GM18511 (cell line): ENCODE measurements at regions not wholly inside any gene's neighbourhood (a gene's known extent, or its start where the extent isn't known, plus 50 kb on each side); places are given as distances from the start of the nearest gene placed in this dataset.
"Not testable (repeated sequence)": the region's sequence is repeated elsewhere in the genome, so short reads cannot be mapped to it uniquely, and the experiment has no call there.

Source experiments
- ATAC-seq: cut with Tn5 transposase; IDR thresholded peaks from one replicate; pipeline ENCODE4 v1.9.1; 2021; ENCODE audit warnings: mild to moderate bottlenecking, moderate library complexity; ENCODE audit not compliant: unreplicated experiment

GRCh38 chr5:79924936-79925893 is 65.8 kb downstream of the MTX3 start:
- ATAC-seq, result no peak

DNA sequence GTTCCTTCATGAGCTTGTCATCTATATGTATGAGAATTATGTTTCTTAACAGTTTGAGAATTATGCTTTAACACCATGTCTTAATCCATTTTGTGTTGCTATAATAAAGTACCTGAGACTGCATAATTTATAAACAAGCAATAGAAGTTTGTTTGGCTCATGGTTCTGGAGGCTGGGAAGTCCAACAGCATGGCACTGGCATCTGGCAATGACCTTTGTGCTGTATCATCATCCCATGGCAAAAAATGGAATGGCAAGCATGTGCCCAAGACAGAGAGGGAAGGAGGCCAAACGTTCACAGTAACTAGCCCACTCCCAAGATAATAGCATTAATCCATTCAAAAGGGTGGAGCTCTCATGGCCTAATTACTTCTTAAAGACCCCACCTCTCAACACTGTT is 67.6 kb downstream of the MTX3 start:
- no peak for ATAC-seq

DNA sequence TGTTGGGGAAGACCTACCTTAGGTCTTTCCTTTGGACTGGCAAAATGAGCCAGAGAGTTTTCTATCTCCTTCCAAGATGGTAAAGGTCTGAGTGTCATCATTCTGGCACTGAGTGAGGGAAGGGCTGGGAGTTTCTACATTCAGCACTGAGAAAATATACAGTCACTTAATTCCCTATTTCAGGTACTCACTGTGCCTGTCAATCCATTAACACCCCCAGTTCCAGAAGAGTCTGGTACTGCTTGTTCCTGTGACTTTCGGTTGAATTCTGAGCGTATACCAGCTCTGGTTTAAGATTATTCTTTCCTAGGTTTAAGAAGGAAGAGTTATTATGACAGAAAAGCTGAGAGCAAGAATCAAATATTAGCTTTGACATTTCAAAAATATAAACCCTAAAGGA is 68.4 kb downstream of the MTX3 start:
- ATAC-seq, result no peak

DNA sequence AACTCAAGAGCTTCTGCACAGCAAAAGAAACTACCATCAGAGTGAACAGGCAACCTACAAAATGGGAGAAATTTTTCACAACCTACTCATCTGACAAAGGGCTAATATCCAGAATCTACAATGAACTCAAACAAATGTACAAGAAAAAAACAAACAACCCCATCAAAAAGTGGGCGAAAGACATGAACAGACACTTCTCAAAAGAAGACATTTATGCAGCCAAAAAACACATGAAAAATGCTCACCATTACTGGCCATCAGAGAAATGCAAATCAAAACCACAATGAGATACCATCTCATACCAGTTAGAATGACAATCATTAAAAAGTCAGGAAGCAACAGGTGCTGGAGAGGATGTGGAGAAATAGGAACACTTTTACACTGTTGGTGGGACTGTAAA is 83.6 kb downstream of the MTX3 start:
- ATAC-seq, result not testable (repeated sequence)

- not testable (repeated sequence) for ATAC-seq
Observed at GRCh38 chr5:79902571-79902970, 88.5 kb downstream of the MTX3 start.

DNA sequence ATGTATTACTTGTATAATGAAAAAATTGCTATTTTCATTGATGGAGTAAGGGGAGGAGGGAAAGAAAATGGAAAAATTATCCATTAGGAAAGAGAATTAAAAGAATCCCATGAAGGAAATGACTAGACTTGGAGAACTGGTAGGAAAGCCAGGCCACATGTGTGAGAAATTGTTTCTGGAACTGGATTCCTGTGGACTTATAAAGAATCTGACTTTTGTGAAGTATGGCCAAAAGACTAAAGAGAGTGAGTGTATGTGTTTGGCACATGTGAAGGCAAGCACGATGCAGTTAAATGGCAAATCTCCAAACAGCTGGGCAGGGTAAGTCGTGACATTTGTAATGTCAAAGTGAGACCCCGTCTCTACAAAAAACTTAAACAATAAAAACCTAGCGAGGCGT is 89.4 kb downstream of the MTX3 start:
- ATAC-seq, result no peak

DNA sequence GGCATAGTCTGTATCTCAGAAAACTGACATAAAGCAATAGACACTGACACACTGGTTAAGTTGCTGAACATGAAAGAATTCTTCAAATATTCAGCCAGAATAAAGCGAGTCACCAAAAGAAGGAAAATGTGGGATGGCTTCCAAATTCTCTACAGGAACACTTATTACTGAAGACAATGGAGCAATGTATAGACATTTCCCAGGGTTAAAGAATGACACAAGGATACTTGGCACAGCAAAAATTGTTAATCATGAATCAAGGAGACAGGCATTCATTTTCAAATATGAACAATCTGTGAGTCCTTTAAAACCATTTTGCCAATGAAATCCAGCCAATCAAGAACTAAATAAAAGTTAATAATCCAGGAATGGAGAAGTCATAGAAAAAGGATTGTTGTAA is 92.5 kb downstream of the MTX3 start:
- no peak for ATAC-seq

GRCh38 chr5:79893976-79894375 is 97.1 kb downstream of the MTX3 start:
- ATAC-seq, result no peak

- ATAC-seq, result no peak
Observed at GRCh38 chr5:79893485-79893884, 97.6 kb downstream of the MTX3 start.

DNA sequence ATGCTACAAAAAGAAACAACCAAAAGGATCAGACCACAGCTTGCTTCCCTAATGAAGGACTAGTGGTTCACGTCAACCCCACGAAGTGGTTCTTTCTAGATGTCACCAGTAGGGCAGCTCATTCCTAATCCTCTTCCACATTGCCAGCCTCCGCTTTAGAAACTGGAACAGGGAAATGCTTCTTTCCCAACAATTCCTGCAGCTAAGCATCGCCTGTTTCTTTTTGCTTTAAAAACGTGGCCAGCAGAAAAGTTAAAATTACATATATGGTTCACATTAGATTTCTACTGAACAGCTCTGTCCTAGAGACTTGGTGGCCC is 100.2 kb downstream of the MTX3 start:
- ATAC-seq, result no peak

DNA sequence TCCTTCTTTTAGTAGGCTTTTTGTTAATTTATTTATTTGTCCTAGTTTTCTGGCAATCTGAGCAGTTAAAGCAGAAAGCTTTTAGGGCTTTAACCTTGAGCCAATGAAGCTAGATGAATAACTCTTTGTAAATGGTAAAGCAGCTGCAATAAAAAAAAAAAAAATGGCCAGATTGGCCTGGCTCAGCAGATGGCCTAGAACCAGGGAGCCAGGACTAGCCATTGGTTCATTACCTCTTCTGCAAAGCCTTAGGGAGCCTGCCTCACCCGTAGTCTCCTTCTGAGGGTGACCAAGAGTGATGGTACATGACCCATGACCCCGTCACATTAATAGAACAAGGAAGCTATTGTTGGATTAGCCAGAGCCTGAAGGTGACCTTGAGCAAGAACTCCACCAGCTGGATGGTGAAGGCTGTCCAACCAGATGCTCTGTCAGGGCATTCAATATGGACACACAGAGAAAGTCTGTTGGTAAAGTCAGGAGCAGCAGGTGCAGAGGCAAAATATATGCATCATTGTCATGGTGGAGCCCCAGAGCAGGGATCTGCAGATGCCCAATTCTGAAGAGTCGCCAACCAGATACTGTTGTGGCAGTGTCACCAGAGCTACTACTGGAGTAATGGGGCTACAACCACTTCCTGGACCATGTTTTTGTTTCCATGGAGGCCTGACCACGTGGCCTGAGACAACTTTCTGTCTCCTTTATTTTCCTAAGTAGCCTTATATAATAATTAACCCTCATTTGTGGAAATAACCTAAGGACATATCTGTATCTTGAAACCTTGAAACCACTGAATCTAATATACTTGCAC is 100.7 kb downstream of the MTX3 start:
- no peak for ATAC-seq

DNA sequence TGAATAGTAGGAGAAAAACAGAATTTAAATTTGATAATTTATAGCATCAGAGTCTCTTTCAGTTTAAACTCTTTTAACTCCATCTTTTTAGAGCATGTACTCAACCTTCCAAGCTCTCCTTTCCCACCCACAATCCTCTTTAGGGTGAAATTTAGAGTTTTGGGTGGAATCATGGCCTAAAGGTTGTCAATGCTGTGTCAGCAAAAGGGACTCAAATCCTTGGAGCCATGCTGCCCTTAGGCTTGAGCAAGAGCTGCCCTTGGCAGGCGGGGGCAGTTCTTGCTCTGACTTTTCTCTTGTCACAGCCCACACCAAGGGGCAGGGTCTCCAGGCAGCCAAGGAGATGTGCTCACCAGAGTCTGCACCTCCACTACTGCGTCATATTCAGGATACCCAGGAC is 102.4 kb downstream of the MTX3 start:
- ATAC-seq, result no peak

GRCh38 chr5:79886925-79887655 is 104.0 kb downstream of the MTX3 start:
- ATAC-seq, result no peak

DNA sequence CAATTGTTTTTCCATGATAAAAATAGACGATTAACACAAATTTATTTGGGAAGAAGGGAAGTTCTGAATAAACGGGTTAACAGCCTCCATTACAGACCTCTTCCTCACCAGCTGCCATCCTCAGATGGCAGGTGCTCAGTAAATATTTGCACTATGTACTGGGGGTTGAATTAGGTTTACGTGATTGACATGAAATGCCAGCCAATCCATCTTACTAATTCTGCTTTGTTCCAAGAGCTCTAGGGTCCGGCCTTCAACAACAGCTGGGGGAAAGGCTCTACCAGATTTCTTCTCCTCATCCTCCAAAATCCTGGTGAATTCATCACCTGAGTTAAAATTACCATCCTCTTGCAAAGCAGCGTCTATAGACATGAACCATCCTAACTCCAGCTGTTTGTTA is 104.6 kb downstream of the MTX3 start:
- no peak for ATAC-seq

GRCh38 chr5:79879880-79880279 is 111.2 kb downstream of the MTX3 start:
- not testable (repeated sequence) for ATAC-seq

DNA sequence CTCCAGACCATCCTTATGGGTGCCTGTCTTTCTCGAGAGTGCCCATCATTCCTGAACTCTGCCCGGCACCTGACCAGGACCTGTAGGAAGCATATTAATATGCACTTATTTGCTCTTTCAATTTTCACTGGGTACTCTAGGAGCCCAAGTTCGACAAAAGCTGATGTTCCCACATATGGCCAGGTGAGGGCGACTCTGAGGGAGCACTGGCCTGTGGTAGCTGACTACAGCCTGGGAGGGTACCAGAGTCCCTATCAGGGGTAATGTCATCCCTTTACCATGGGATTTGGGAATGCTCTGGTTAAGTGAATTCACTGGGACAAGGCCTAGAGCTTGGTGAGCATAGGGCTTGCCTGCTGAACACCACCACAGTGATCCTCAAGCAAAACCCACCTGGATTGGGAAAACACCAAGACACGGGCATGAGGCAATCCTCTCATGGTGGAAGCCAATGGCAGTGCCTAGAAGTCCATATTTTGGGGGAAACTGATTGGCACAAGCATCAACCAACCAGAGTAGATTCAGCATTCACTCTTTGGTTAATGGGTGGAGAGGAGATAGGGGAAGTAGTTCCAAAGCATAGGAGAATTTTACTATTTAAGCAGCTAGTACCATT is 112.2 kb downstream of the MTX3 start:
- ATAC-seq, result no peak

- ATAC-seq, result no peak
Observed at GRCh38 chr5:79878136-79878679, 112.9 kb downstream of the MTX3 start.

GRCh38 chr5:79876456-79876855 is 114.6 kb downstream of the MTX3 start:
- ATAC-seq, result no peak

- no peak for ATAC-seq
Observed at GRCh38 chr5:79875230-79875629, 115.8 kb downstream of the MTX3 start.

- no peak for ATAC-seq
Observed at GRCh38 chr5:79873187-79873586, 117.9 kb downstream of the MTX3 start.

DNA sequence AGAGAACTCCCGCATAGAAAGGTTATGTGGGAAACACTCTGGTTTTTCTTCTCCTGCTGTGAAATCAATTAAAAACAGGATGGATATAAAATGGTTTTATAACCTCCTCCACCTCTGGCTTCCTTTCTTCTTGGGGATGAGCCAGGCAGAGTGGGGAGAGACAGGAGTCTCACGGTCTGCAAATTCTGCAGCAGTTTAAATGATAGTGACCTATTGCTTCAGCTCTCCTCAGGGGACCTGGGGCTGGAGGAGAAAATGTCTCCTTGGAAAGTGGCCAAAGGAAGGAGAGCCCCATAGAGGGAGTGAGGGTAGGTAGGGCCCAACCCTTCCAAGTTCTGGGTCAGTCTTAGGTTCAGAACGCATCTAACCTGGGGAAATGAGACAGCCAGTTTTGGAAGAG is 118.8 kb downstream of the MTX3 start:
- ATAC-seq, result no peak
